BJ (cell line): ENCODE measurements at regions not wholly inside any gene's neighbourhood (a gene's known extent, or its start where the extent isn't known, plus 50 kb on each side); places are given as distances from the start of the nearest gene placed in this dataset.

Experiments
- CTCF ChIA-PET: fragments of 350-600 bp; formaldehyde crosslinking; extraction: SDS; loops from one replicate; lab custom pipeline; 2021; ENCODE audit warnings: antibody characterized with exemption, inconsistent platforms; lab: Yijun Ruan, JAX
- POLR2A ChIA-PET: fragments of 300-600 bp; sonication (Branson Sonifier 250); formaldehyde crosslinking; extraction: SDS; loops from one replicate; lab custom pipeline; 2021; ENCODE audit warnings: antibody characterized with exemption; lab: Charles Lee
- DNase-seq: peaks from one replicate; pipeline ENCODE4 v3.0.0-alpha.2; 2011; ENCODE audit warnings: low read depth
- H3K27me3 ChIP-seq: 2 replicates; pipeline ENCODE4 v1.6.0; 2011; ENCODE audit warnings: low read length; ENCODE audit not compliant: control insufficient read depth, insufficient read depth
- H3K36me3 ChIP-seq: 2 replicates; pipeline ENCODE4 v1.5.1; 2011; ENCODE audit warnings: low read length; ENCODE audit not compliant: control insufficient read depth, insufficient read depth
- H3K4me3 ChIP-seq: 2 replicates; pipeline ENCODE4 v1.5.1; 2011; ENCODE audit warnings: low read depth, mild to moderate bottlenecking, control low read depth, low read length
- TF ChIP-seq, protein P1 (sequence below): IDR thresholded peaks from 2 replicates; pipeline ENCODE4 v1.5.1; 2011; ENCODE audit warnings: low read depth, mild to moderate bottlenecking, control low read depth, inconsistent platforms, low read length, moderate library complexity; ENCODE audit not compliant: insufficient read depth

DNA sequence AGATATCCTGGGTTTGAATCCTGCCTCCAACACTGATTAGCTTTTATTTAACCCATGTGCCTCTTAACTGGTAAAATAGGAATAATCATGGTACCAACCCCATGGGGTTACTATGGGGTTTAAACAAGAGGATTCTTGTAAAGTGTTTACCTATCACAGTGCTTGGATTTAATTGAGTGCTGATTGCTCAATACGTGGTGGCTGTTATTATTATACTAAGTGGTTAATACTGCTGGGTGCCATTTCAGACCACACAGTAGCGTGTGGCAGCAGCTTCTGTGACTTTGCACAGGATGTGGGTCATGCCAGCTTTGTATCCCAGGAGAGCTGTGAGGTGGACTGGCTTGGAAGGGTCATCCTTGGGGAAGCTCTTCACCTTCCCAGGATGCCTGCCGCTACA lies 177.2 kb downstream of the SEC23IP start:
- ChIA-PET POLR2A (no interaction called here), CTCF (no interaction called here)
- no peaks in the 10 kb centered on the region for H3K36me3 ChIP-seq
- no peak overlapping the region for H3K4me3 ChIP-seq
- H3K27me3 ChIP-seq, result no peaks in the 10 kb centered on the region
- no peak for DNase-seq
- TF ChIP-seq, protein P1, sequence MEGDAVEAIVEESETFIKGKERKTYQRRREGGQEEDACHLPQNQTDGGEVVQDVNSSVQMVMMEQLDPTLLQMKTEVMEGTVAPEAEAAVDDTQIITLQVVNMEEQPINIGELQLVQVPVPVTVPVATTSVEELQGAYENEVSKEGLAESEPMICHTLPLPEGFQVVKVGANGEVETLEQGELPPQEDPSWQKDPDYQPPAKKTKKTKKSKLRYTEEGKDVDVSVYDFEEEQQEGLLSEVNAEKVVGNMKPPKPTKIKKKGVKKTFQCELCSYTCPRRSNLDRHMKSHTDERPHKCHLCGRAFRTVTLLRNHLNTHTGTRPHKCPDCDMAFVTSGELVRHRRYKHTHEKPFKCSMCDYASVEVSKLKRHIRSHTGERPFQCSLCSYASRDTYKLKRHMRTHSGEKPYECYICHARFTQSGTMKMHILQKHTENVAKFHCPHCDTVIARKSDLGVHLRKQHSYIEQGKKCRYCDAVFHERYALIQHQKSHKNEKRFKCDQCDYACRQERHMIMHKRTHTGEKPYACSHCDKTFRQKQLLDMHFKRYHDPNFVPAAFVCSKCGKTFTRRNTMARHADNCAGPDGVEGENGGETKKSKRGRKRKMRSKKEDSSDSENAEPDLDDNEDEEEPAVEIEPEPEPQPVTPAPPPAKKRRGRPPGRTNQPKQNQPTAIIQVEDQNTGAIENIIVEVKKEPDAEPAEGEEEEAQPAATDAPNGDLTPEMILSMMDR, result no peak

DNA sequence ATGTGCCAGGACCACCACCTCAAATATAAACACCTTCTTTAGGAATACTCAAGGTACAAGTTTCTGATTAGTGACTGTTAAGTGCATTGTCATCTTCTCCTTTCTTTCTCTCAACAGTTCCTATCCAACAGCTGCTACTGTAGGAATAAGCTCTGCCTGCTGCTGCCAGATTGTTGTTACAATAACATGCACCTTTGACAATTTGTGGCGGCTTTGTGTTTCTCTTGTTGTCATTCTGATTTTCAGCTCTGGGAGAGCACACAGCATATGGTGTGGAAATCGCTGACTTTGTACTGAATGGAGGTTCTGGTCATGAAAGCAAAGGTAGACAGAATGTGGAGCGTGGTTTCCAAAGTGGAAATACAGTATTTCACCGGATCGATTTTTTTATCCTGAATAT lies 182.8 kb downstream of the SEC23IP start:
- Histone ChIP-seq H3K36me3 (no peaks in the 10 kb centered on the region), H3K4me3 (no peak overlapping the region), H3K27me3 (no peaks in the 10 kb centered on the region)
- ChIA-PET CTCF (no interaction called here), POLR2A (no interaction called here)
- no peak for DNase-seq
- TF ChIP-seq, protein P1, result no peak

DNA sequence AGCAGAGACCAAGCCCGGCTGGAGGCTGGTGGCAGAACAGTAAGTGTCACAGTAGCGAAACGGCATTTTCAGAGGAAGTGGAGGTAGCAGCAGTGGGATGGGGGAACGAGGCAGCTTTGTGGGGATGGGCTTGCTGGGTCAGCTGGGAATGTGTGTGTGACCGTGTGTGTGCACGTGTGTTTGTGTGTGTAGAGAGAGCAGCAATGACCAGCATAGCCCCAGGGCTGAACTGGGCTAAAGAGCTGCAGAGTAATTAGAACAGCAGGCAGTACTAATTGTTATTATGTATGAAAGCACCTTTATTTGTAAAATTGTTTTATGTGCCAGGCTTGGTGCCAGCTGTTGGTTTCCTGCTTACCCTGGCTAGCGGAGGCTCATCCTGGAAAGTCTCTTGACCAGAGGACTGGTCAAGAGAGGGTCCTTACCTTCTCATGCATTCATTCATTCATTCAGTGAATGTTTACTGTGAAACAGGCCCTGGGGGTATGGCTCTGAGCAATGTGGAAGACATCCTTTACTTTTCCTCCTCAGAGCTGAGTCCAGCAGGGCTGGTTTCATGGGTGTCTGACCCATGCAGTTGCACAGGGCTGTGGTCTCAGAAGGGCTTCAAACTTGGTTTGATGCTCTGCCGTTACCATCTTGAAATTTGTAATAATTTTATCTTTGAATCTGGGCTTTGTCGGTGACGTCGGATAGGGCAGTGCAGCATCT lies 184.6 kb downstream of the SEC23IP start:
- POLR2A ChIA-PET, result no interaction called here
- Histone ChIP-seq H3K27me3 (no peaks in the 10 kb centered on the region), H3K4me3 (no peak overlapping the region), H3K36me3 (no peaks in the 10 kb centered on the region)
- CTCF ChIA-PET, result no interaction called here
- no peak for DNase-seq
- TF ChIP-seq, protein P1, result no peak

DNA sequence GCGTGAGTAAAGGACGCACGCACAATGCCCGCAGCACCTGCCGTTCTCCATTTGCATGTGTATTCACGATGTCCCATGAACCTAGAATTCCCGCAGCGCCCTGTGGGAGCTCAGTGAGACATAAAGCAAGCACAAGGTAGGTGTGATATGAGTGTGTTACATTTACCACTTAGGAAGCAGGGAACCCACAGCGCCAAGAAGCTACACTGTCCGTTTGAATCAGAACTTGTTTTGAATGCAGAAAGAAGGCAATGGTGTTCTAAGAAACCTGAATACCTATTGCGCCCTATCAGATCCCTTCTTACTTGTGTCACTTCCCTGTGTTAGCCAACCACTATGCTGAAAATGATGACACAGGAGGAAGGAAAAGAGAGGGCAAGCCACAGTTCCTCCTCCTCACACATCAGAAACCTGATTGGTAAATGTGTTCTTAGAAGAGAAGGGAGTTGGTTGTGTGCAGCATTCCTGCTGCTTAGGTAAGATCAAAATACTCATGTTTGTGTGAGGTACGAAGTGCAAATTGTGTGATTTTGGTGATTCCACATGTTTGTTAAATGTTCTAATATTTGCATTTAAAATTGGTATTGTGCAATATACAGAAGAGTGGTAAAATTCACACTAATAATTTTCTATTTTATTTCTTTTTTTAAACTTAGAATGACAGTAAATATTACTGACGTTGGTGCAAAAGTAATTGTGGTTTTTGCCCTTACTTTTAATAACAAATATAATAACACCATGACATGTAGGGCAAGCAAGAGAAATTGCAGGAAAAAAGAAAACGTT lies 185.4 kb downstream of the SEC23IP start:
- H3K27me3 ChIP-seq, result no peaks in the 10 kb centered on the region
- CTCF ChIA-PET, result no interaction called here
- TF ChIP-seq, protein P1, result no peak
- POLR2A ChIA-PET, result no interaction called here
- DNase-seq, result no peak
- no peak overlapping the region for H3K4me3 ChIP-seq
- no peaks in the 10 kb centered on the region for H3K36me3 ChIP-seq

DNA sequence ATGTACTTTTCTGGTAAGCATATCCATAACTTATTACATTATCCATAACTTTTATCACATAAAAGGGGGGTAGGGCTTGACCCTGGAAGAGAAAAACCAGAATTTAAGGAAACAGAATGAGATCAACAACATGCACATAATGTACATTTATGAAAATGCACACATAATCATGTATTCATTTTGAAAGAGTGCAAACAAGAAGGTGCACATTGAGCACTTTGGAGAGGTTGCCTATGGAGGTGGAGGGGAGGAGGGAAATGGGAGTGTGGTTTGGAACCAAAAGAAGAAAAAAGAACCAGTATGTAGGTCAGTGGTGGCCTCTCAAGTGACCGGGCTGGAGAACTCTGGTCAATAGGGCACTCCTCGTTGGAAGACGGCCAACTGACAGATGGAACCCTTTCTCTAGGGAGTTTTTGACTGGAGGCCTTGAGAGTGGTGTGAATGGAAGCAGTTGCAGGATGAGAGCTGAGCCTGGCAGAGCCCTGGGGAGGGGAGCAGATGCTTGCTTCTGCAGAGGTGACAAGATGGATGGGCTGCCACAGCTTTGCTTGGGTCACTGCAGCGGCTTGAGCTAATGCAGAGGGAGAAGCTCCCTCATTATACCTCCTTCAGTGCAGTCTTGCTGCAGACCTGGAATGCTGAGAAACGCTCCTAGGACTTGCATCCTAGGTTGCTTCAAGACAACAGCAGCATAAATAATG lies 192.7 kb downstream of the SEC23IP start:
- CTCF ChIA-PET, result no interaction called here

More for the DNA sequence above, 192.7 kb downstream of the SEC23IP start:
- TF ChIP-seq, protein P1, result no peak
- Histone ChIP-seq H3K36me3 (no peaks in the 10 kb centered on the region), H3K4me3 (no peak overlapping the region), H3K27me3 (no peaks in the 10 kb centered on the region)
- POLR2A ChIA-PET, result no interaction called here
- DNase-seq, result no peak
